ENCODE measurements at regions not wholly inside any gene's neighbourhood (a gene's known extent, or its start where the extent isn't known, plus 50 kb on each side); places are given as distances from the start of the nearest gene placed in this dataset.

- H3K4me3 ChIP-seq (ENCODE audit: low read depth, low read length) = no peak overlapping the region
- no peak for DNase-seq (ENCODE audit: low read depth)
- TF ChIP-seq CTCF (IDR thresholded peaks at IDR 0.05; ENCODE audit: low read depth, low read length) (no peak), MAX (IDR thresholded peaks at IDR 0.05; ENCODE audit: low read depth, low read length) (no peak), MYC (IDR thresholded peaks at IDR 0.05; ENCODE audit: low read depth, low read length) (no peak), POLR2A (IDR thresholded peaks at IDR 0.05; ENCODE audit: extremely low read depth, insufficient read length) (no peak)
Observed at GRCh38 chr21:39088831-39089380, 94.3 kb downstream of the PSMG1 start.

GRCh38 chr21:39088031-39088370, 95.2 kb downstream of the PSMG1 start:
- no peak overlapping the region for H3K4me3 ChIP-seq (ENCODE audit: low read depth, low read length)
- no peak for DNase-seq (ENCODE audit: low read depth)
- TF ChIP-seq MYC (IDR thresholded peaks at IDR 0.05; ENCODE audit: low read depth, low read length) (no peak), POLR2A (IDR thresholded peaks at IDR 0.05; ENCODE audit: extremely low read depth, insufficient read length) (no peak), MAX (IDR thresholded peaks at IDR 0.05; ENCODE audit: low read depth, low read length) (no peak), CTCF (IDR thresholded peaks at IDR 0.05; ENCODE audit: low read depth, low read length) (no peak)

GRCh38 chr21:39087238-39088030, 95.8 kb downstream of the PSMG1 start:
- DNase-seq (ENCODE audit: low read depth) = no peak
- no peak for TF ChIP-seq CTCF (IDR thresholded peaks at IDR 0.05; ENCODE audit: low read depth, low read length)
- TF ChIP-seq MAX (IDR thresholded peaks at IDR 0.05; ENCODE audit: low read depth, low read length) = no peak
- no peak for TF ChIP-seq MYC (IDR thresholded peaks at IDR 0.05; ENCODE audit: low read depth, low read length)
- TF ChIP-seq POLR2A (IDR thresholded peaks at IDR 0.05; ENCODE audit: extremely low read depth, insufficient read length) = no peak
- no peak overlapping the region for H3K4me3 ChIP-seq (ENCODE audit: low read depth, low read length)

- DNase-seq (ENCODE audit: low read depth) = no peak
- peak; percentile 2 for TF ChIP-seq CTCF (IDR thresholded peaks at IDR 0.05; ENCODE audit: low read depth, low read length)
- TF ChIP-seq MYC (IDR thresholded peaks at IDR 0.05; ENCODE audit: low read depth, low read length) = no peak
- no peak overlapping the region for H3K4me3 ChIP-seq (ENCODE audit: low read depth, low read length)
Observed at GRCh38 chr21:39086547-39086946, 96.7 kb downstream of the PSMG1 start.

- TF ChIP-seq MAX (IDR thresholded peaks at IDR 0.05; ENCODE audit: low read depth, low read length) (no peak), CTCF (IDR thresholded peaks at IDR 0.05; ENCODE audit: low read depth, low read length) (no peak), MYC (IDR thresholded peaks at IDR 0.05; ENCODE audit: low read depth, low read length) (no peak), POLR2A (IDR thresholded peaks at IDR 0.05; ENCODE audit: extremely low read depth, insufficient read length) (no peak)
- DNase-seq (ENCODE audit: low read depth) = no peak
- no peak overlapping the region for H3K4me3 ChIP-seq (ENCODE audit: low read depth, low read length)
Observed at GRCh38 chr21:39085843-39086405, 97.3 kb downstream of the PSMG1 start.
